OCI-LY1 (cell line): ENCODE measurements at regions not wholly inside any gene's neighbourhood (a gene's known extent, or its start where the extent isn't known, plus 50 kb on each side); places are given as distances from the start of the nearest gene placed in this dataset.

Experiments used
- H2AFZ ChIP-seq: fragments of 200-600 bp; sonication (generic), shearing (Covaris generic); 2 replicates; pipeline ENCODE4 v1.6.0; 2014; ENCODE audit warnings: antibody characterized with exemption, mild to moderate bottlenecking, low read length
- H3F3A ChIP-seq: fragments of 200-600 bp; sonication (generic), shearing (Covaris generic); 2 replicates; pipeline ENCODE4 v1.6.0; 2014; ENCODE audit warnings: mild to moderate bottlenecking, antibody characterized with exemption, low read length, moderate library complexity; ENCODE audit not compliant: insufficient read depth
- H3K27ac ChIP-seq: fragments of 200-600 bp; sonication (generic); 2 replicates; pipeline ENCODE4 v1.5.1; 2014; ENCODE audit warnings: low read length, mixed run types, mild to moderate bottlenecking, low read depth; ENCODE audit not compliant: poor library complexity, severe bottlenecking
- H3K27me3 ChIP-seq: fragments of 200-600 bp; sonication (generic); 2 replicates; pipeline ENCODE4 v1.6.0; 2014; ENCODE audit warnings: antibody characterized with exemption, mild to moderate bottlenecking, low read length, moderate library complexity; ENCODE audit not compliant: insufficient read depth
- H3K36me3 ChIP-seq: fragments of 200-600 bp; sonication (generic); 2 replicates; pipeline ENCODE4 v1.6.1; 2014; ENCODE audit warnings: mild to moderate bottlenecking, antibody characterized with exemption, low read length, moderate library complexity, mixed read lengths; ENCODE audit not compliant: insufficient read depth
- H3K4me1 ChIP-seq: fragments of 200-600 bp; sonication (generic); 2 replicates; pipeline ENCODE4 v1.5.1; 2014; ENCODE audit warnings: mild to moderate bottlenecking, low read length, moderate library complexity; ENCODE audit not compliant: insufficient read depth, severe bottlenecking
- H3K4me2 ChIP-seq: fragments of 200-600 bp; sonication (generic), shearing (Covaris generic); 2 replicates; pipeline ENCODE4 v1.6.1; 2014; ENCODE audit warnings: low read length
- H3K4me3 ChIP-seq: fragments of 200-600 bp; sonication (generic); 2 replicates; pipeline ENCODE4 v1.5.1; 2014; ENCODE audit warnings: low read length, low read depth, mild to moderate bottlenecking, mixed read lengths; ENCODE audit not compliant: poor library complexity, severe bottlenecking
- H3K79me2 ChIP-seq: fragments of 200-600 bp; shearing (Covaris generic); 2 replicates; pipeline ENCODE4 v1.6.1; 2016; ENCODE audit warnings: mixed run types, low read length, mixed read lengths; ENCODE audit not compliant: insufficient read depth
- H3K9ac ChIP-seq: fragments of 200-600 bp; sonication (generic), shearing (Covaris generic); 2 replicates; pipeline ENCODE4 v1.6.1; 2014; ENCODE audit warnings: mild to moderate bottlenecking, low read length, mixed read lengths
- H3K9me2 ChIP-seq: fragments of 200-600 bp; sonication (generic), shearing (Covaris generic); 2 replicates; pipeline ENCODE4 v1.6.1; 2014; ENCODE audit warnings: low read depth, mild to moderate bottlenecking, low read length, mixed read lengths
- H3K9me3 ChIP-seq: fragments of 200-600 bp; shearing (Covaris generic); 2 replicates; pipeline ENCODE4 v1.6.1; 2014; ENCODE audit warnings: low read length, mixed read lengths
- H4K20me1 ChIP-seq: fragments of 200-600 bp; sonication (generic), shearing (Covaris generic); 2 replicates; pipeline ENCODE4 v1.6.0; 2016; ENCODE audit warnings: mild to moderate bottlenecking, low read length; ENCODE audit not compliant: insufficient read depth
- EZH2 ChIP-seq: fragments of 200-600 bp; sonication (generic), shearing (Covaris generic); IDR thresholded peaks from 2 replicates; pipeline ENCODE4 v1.8.0; 2017; ENCODE audit warnings: borderline replicate concordance, mixed run types, mild to moderate bottlenecking, antibody characterized with exemption, low read length, moderate library complexity, mixed read lengths
- TF ChIP-seq, protein P1 (sequence below): fragments of 200-600 bp; sonication (generic), shearing (Covaris generic); IDR thresholded peaks from 2 replicates; pipeline ENCODE4 v1.5.1; 2017; ENCODE audit warnings: mild to moderate bottlenecking, antibody characterized with exemption, low read length, moderate library complexity, mixed read lengths

GRCh38 chr2:129641371-129641770, 338.1 kb upstream of the RAB6C start:
- no peaks in the 10 kb centered on the region for H3K9me2 ChIP-seq
- H3K9ac ChIP-seq: no peak overlapping the region
- H3F3A ChIP-seq: no peaks in the 10 kb centered on the region
- TF ChIP-seq EZH2: no peak
- no peaks in the 10 kb centered on the region for H4K20me1 ChIP-seq
- no peaks in the 10 kb centered on the region for H3K79me2 ChIP-seq
- no peaks in the 10 kb centered on the region for H3K36me3 ChIP-seq
- H3K27me3 ChIP-seq: no peaks in the 10 kb centered on the region
- no peak overlapping the region for H3K4me3 ChIP-seq
- H3K4me2 ChIP-seq: no peak overlapping the region
- no peak overlapping the region for H2AFZ ChIP-seq
- no peaks in the 10 kb centered on the region for H3K9me3 ChIP-seq
- no peaks in the 10 kb centered on the region for H3K4me1 ChIP-seq
- H3K27ac ChIP-seq: no peak overlapping the region

GRCh38 chr2:129642526-129643043, 336.9 kb upstream of the RAB6C start:
- H3F3A ChIP-seq: no peaks in the 10 kb centered on the region
- no peaks in the 10 kb centered on the region for H3K36me3 ChIP-seq
- no peaks in the 10 kb centered on the region for H3K9me2 ChIP-seq
- H3K27me3 ChIP-seq: no peaks in the 10 kb centered on the region
- no peak overlapping the region for H3K27ac ChIP-seq
- H4K20me1 ChIP-seq: no peaks in the 10 kb centered on the region
- H3K9me3 ChIP-seq: no peaks in the 10 kb centered on the region
- H3K79me2 ChIP-seq: no peaks in the 10 kb centered on the region
- no peak overlapping the region for H3K4me2 ChIP-seq
- no peak overlapping the region for H3K4me3 ChIP-seq
- H3K9ac ChIP-seq: no peak overlapping the region
- TF ChIP-seq EZH2: no peak
- TF ChIP-seq, protein P1, sequence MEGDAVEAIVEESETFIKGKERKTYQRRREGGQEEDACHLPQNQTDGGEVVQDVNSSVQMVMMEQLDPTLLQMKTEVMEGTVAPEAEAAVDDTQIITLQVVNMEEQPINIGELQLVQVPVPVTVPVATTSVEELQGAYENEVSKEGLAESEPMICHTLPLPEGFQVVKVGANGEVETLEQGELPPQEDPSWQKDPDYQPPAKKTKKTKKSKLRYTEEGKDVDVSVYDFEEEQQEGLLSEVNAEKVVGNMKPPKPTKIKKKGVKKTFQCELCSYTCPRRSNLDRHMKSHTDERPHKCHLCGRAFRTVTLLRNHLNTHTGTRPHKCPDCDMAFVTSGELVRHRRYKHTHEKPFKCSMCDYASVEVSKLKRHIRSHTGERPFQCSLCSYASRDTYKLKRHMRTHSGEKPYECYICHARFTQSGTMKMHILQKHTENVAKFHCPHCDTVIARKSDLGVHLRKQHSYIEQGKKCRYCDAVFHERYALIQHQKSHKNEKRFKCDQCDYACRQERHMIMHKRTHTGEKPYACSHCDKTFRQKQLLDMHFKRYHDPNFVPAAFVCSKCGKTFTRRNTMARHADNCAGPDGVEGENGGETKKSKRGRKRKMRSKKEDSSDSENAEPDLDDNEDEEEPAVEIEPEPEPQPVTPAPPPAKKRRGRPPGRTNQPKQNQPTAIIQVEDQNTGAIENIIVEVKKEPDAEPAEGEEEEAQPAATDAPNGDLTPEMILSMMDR: no peak
- no peaks in the 10 kb centered on the region for H3K4me1 ChIP-seq
- H2AFZ ChIP-seq: no peak overlapping the region

GRCh38 chr2:129645335-129645734, 334.1 kb upstream of the RAB6C start:
- Histone ChIP-seq H2AFZ (no peak overlapping the region), H4K20me1 (no peaks in the 10 kb centered on the region), H3K4me1 (no peaks in the 10 kb centered on the region), H3K9ac (no peak overlapping the region), H3K36me3 (no peaks in the 10 kb centered on the region), H3K4me2 (no peak overlapping the region), H3K4me3 (no peak overlapping the region), H3K27ac (no peak overlapping the region), H3K79me2 (no peaks in the 10 kb centered on the region), H3K9me3 (no peaks in the 10 kb centered on the region), H3K9me2 (no peaks in the 10 kb centered on the region), H3K27me3 (no peaks in the 10 kb centered on the region), H3F3A (no peaks in the 10 kb centered on the region)
- TF ChIP-seq, protein P1: no peak
- no peak for TF ChIP-seq EZH2

- Histone ChIP-seq H4K20me1 (no peaks in the 10 kb centered on the region), H3K4me3 (no peak overlapping the region), H3K27me3 (no peaks in the 10 kb centered on the region), H3K36me3 (no peaks in the 10 kb centered on the region), H3K9me2 (no peaks in the 10 kb centered on the region), H3K9me3 (no peaks in the 10 kb centered on the region), H3F3A (no peaks in the 10 kb centered on the region), H3K27ac (no peak overlapping the region), H3K4me2 (no peak overlapping the region), H3K4me1 (no peaks in the 10 kb centered on the region), H3K79me2 (no peaks in the 10 kb centered on the region), H2AFZ (no peak overlapping the region), H3K9ac (no peak overlapping the region)
- TF ChIP-seq EZH2: no peak
- TF ChIP-seq, protein P1: no peak
Observed at GRCh38 chr2:129646107-129646506, 333.4 kb upstream of the RAB6C start.
